Activated T-helper 2 cell treated with anti-CD3 and anti-CD28 coated beads, Interferon-gamma antibody, Interleukin-2, Interleukin-4, amounts not matched to agents 10 μg/mL and 5 μg/mL and 100 μg/mL, durations not matched to agents 14 hours and 24 hours and 36 hours (primary cell): ENCODE measurements at regions not wholly inside any gene's neighbourhood (a gene's known extent, or its start where the extent isn't known, plus 50 kb on each side); places are given as distances from the start of the nearest gene placed in this dataset.

ENCODE experiments used
- DNase-seq: peaks from one replicate; pipeline ENCODE4 v3.0.0; 2021; ENCODE audit warnings: low spot score
- H3K27ac Mint-ChIP-seq: one replicate; pipeline ENCODE4 v1.8.0; 2021; ENCODE audit warnings: mixed read lengths
- H3K27me3 Mint-ChIP-seq: one replicate; pipeline ENCODE4 v1.8.0; 2021; ENCODE audit warnings: low read depth, mixed read lengths
- H3K36me3 Mint-ChIP-seq: one replicate; pipeline ENCODE4 v1.8.0; 2021; ENCODE audit warnings: low read depth, mixed read lengths
- H3K4me1 Mint-ChIP-seq: one replicate; pipeline ENCODE4 v1.8.0; 2021; ENCODE audit warnings: low read depth, mixed read lengths
- H3K4me3 Mint-ChIP-seq: one replicate; pipeline ENCODE4 v1.8.0; 2021; ENCODE audit warnings: low read depth, mild to moderate bottlenecking, moderate library complexity, mixed read lengths
- H3K9me3 Mint-ChIP-seq: one replicate; pipeline ENCODE4 v1.8.0; 2021; ENCODE audit warnings: mixed read lengths
- intact Hi-C: fragments of 100-400 bp; cut with micrococcal nuclease; formaldehyde crosslinking; loops from one replicate; pipeline ENCODE4 v1.15.1; 2023

- peaks cover 19% of the 10 kb centered on the region for H3K9me3 Mint-ChIP-seq
- intact Hi-C loops: no loop called here
- peaks cover 2% of the 10 kb centered on the region for H3K4me1 Mint-ChIP-seq
- no peak for DNase-seq
- H3K4me3 Mint-ChIP-seq: no peak overlapping the region
- H3K27ac Mint-ChIP-seq: no peak overlapping the region
- no peaks in the 10 kb centered on the region for H3K36me3 Mint-ChIP-seq
- no peaks in the 10 kb centered on the region for H3K27me3 Mint-ChIP-seq
Observed at GRCh38 chr12:47556261-47557030, 149.4 kb downstream of the RPAP3 start.

- Mint-ChIP-seq H3K4me3 (no peak overlapping the region), H3K9me3 (peaks cover 23% of the 10 kb centered on the region), H3K27me3 (no peaks in the 10 kb centered on the region), H3K4me1 (peaks cover 2% of the 10 kb centered on the region), H3K27ac (no peak overlapping the region), H3K36me3 (no peaks in the 10 kb centered on the region)
- intact Hi-C loops: no loop called here
- no peak for DNase-seq
Observed at GRCh38 chr12:47554046-47554653, 151.7 kb downstream of the RPAP3 start.

GRCh38 chr12:47553266-47553665 is 152.6 kb downstream of the RPAP3 start:
- Mint-ChIP-seq H3K36me3 (no peaks in the 10 kb centered on the region), H3K4me3 (no peak overlapping the region)
- intact Hi-C loops: no loop called here

GRCh38 chr12:47551426-47551851 is 154.4 kb downstream of the RPAP3 start:
- Mint-ChIP-seq H3K4me3 (no peak overlapping the region), H3K9me3 (peaks cover 23% of the 10 kb centered on the region), H3K27ac (no peak overlapping the region), H3K36me3 (no peaks in the 10 kb centered on the region), H3K27me3 (no peaks in the 10 kb centered on the region), H3K4me1 (peaks cover 3% of the 10 kb centered on the region)
- DNase-seq: no peak
- intact Hi-C loops: no loop called here

More at GRCh38 chr12:47553266-47553665, 152.6 kb downstream of the RPAP3 start:
- Mint-ChIP-seq H3K27ac (no peak overlapping the region), H3K4me1 (no peaks in the 10 kb centered on the region), H3K9me3 (peaks cover 23% of the 10 kb centered on the region), H3K27me3 (no peaks in the 10 kb centered on the region)
- DNase-seq: no peak

DNA sequence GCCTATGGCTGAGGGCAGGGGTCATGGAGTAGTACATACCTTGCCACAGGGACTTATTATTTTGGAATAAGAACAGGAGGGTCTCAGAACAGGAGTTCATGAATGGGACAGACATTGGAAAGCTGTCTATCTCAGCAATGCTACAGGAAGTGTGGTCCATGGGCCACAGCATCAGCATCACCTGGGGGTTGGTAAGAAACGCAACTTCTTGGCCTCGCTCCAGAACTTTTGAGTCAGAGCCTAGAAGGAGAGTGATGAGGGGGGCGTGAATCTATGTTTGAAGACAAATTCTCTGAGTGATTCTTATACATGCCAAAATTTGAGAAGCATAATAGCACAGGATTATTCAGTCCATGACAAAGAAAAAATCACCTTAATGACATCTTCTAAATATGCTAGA is 156.6 kb downstream of the RPAP3 start:
- DNase-seq: no peak
- H3K9me3 Mint-ChIP-seq: peaks cover 19% of the 10 kb centered on the region
- peaks cover 7% of the 10 kb centered on the region for H3K4me1 Mint-ChIP-seq
- no peaks in the 10 kb centered on the region for H3K36me3 Mint-ChIP-seq
- H3K4me3 Mint-ChIP-seq: no peak overlapping the region
- no peak overlapping the region for H3K27ac Mint-ChIP-seq
- intact Hi-C loops: no loop called here
- no peaks in the 10 kb centered on the region for H3K27me3 Mint-ChIP-seq

- peaks cover 7% of the 10 kb centered on the region for H3K4me1 Mint-ChIP-seq
- H3K9me3 Mint-ChIP-seq: peaks cover 10% of the 10 kb centered on the region
- intact Hi-C loops: no loop called here
- H3K27ac Mint-ChIP-seq: no peak overlapping the region
- no peak for DNase-seq
- no peaks in the 10 kb centered on the region for H3K36me3 Mint-ChIP-seq
- no peak overlapping the region for H3K4me3 Mint-ChIP-seq
- H3K27me3 Mint-ChIP-seq: no peaks in the 10 kb centered on the region
Observed at GRCh38 chr12:47548401-47548800, 157.4 kb downstream of the RPAP3 start.

- H3K27ac Mint-ChIP-seq: no peak overlapping the region
- H3K36me3 Mint-ChIP-seq: no peaks in the 10 kb centered on the region
- H3K4me1 Mint-ChIP-seq: peaks cover 7% of the 10 kb centered on the region
- peaks cover 4% of the 10 kb centered on the region for H3K9me3 Mint-ChIP-seq
- intact Hi-C loops: no loop called here
- no peak overlapping the region for H3K4me3 Mint-ChIP-seq
- no peaks in the 10 kb centered on the region for H3K27me3 Mint-ChIP-seq
- no peak for DNase-seq
Observed at GRCh38 chr12:47547077-47547476, 158.8 kb downstream of the RPAP3 start.

DNA sequence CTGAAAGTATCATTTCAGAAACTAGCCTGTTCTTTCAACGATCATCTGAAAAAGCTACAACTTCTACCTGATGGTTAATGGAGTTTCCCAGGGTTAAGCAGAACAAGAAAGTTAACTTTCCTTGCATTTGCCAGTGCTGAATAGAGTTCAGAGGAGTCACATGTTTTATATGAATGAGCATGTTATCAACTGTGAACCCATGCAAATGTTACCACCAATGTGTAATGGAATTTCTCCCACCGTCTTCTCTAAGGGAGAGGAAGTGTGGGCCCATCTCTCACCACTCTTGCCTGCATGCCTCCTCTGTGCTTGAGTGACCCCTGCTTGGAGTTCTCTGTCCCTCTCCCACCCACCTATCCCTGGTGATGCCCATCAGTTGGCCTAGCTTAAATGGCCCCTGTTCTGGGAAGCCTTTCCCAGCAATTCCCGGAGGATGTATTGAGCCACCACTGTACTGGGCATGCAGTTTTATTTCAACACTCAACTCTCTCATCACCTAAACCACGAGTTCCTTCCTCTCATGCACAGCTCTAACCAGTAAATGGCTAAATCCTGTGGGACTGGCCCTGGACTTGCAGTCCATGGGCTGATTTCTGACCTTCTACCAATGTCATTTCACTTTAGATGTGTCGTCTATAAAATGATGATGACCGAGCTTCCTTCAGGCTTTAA is 159.8 kb downstream of the RPAP3 start:
- Mint-ChIP-seq H3K4me3 (no peak overlapping the region), H3K36me3 (no peaks in the 10 kb centered on the region), H3K4me1 (peaks cover 7% of the 10 kb centered on the region), H3K27me3 (no peaks in the 10 kb centered on the region), H3K27ac (no peak overlapping the region), H3K9me3 (peaks cover 4% of the 10 kb centered on the region)
- intact Hi-C loops: no loop called here
- no peak for DNase-seq

DNA sequence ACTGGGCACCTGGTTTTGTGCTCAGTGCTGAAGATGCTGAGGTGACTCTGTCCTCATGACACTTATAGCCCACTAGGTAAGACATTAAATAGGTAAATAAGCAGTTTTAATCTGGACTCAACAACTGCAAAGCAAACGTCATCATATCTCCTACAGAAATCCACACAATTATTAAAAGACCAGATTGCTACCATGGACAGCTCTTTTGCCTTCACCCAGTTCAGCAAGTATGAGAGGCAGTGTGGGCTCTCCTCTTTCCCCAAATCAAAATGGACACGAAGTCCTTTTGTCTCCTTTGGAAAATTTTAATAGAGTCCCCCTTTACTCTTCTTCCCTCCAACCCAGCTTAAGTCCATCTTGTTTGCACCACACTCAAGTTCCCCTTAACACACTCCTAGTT is 171.1 kb downstream of the RPAP3 start:
- intact Hi-C loops: no loop called here
- no peak for DNase-seq
- H3K27me3 Mint-ChIP-seq: no peaks in the 10 kb centered on the region
- H3K9me3 Mint-ChIP-seq: peaks cover 40% of the 10 kb centered on the region
- H3K4me3 Mint-ChIP-seq: no peak overlapping the region
- H3K4me1 Mint-ChIP-seq: no peaks in the 10 kb centered on the region
- no peak overlapping the region for H3K27ac Mint-ChIP-seq
- no peaks in the 10 kb centered on the region for H3K36me3 Mint-ChIP-seq

GRCh38 chr12:47530050-47530449 is 175.8 kb downstream of the RPAP3 start:
- Mint-ChIP-seq H3K27me3 (no peaks in the 10 kb centered on the region), H3K9me3 (peaks cover 50% of the 10 kb centered on the region), H3K27ac (no peak overlapping the region), H3K36me3 (no peaks in the 10 kb centered on the region), H3K4me1 (no peaks in the 10 kb centered on the region), H3K4me3 (no peak overlapping the region)
- intact Hi-C loops: no loop called here
- DNase-seq: no peak

DNA sequence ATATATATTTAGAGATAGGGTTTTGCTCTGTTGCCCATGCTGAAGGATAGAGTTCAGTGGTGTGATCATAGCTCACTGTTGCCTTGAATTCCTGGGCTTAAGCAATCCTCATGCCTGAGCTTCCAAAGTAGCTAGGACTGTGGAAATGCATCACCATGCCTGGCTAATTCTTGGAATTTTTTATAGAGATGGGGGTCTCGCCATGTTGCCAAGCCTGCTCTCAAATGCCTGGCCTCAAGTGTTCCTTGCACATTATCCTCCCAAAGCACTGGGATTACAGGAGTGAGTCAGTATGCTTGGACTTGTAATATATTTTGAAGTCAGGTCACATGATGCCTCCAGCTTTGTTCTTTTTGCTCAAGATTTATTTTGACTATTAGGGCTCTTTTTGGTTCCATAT is 178.0 kb downstream of the RPAP3 start:
- H3K27me3 Mint-ChIP-seq: peaks cover 2% of the 10 kb centered on the region
- no peaks in the 10 kb centered on the region for H3K36me3 Mint-ChIP-seq
- no peak overlapping the region for H3K4me3 Mint-ChIP-seq
- H3K27ac Mint-ChIP-seq: no peak overlapping the region
- intact Hi-C loops: no loop called here
- H3K9me3 Mint-ChIP-seq: peaks cover 33% of the 10 kb centered on the region
- DNase-seq: no peak
- H3K4me1 Mint-ChIP-seq: no peaks in the 10 kb centered on the region

DNA sequence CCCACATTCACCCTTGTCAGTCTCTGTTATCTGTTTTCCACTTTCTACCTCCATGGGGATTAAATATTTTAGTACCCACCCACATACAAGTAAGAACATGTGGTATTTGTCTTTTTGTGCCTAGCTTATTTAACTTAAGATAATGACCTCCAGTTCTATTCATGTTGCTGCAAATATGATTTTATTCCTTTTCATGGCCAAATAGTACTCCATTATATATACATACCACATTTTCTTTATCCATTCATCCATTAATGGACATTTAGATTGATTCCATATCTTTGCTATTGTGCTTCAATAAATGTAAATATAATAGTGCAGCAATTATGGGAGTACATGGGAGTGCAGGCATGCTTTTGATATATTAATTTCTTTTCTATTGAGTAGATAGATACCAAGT is 185.8 kb downstream of the RPAP3 start:
- Mint-ChIP-seq H3K27ac (no peak overlapping the region), H3K9me3 (peaks cover 30% of the 10 kb centered on the region), H3K36me3 (no peaks in the 10 kb centered on the region), H3K4me3 (no peak overlapping the region), H3K27me3 (peaks cover 2% of the 10 kb centered on the region), H3K4me1 (no peaks in the 10 kb centered on the region)
- intact Hi-C loops: no loop called here
- no peak for DNase-seq

DNA sequence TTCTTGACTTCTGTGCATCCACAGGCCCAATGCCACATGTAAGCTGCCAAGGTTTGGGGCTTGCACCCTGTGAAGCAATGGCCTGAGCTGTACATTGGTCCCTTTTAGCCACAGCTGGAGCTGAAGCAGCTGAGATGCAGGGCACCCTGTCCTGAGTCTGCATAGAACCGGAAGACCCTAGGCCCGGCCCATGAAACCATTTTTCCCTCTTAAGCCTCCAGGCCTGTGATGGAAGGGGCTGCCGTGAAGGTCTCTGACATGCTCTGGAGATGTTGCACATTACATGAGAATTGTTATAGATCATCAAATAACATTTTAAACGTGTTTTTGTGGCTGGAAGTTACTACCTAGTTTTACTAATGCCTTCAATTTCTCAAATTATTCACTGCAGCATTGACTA is 188.7 kb downstream of the RPAP3 start:
- intact Hi-C loops: no loop called here
- H3K4me3 Mint-ChIP-seq: no peak overlapping the region
- H3K4me1 Mint-ChIP-seq: no peaks in the 10 kb centered on the region
- DNase-seq: no peak
- no peaks in the 10 kb centered on the region for H3K27me3 Mint-ChIP-seq
- H3K9me3 Mint-ChIP-seq: peaks cover 48% of the 10 kb centered on the region
- H3K27ac Mint-ChIP-seq: no peak overlapping the region
- no peaks in the 10 kb centered on the region for H3K36me3 Mint-ChIP-seq
